ENCODE measurements at regions not wholly inside any gene's neighbourhood (a gene's known extent, or its start where the extent isn't known, plus 50 kb on each side); places are given as distances from the start of the nearest gene placed in this dataset.

- Histone ChIP-seq H3K79me2 (ENCODE audit: control insufficient read depth, insufficient read depth, low read length) (no peaks in the 10 kb centered on the region), H3K9ac (ENCODE audit: insufficient read depth in 1 of 2, low read depth in 2 of 2, low read length in 2 of 2) (no peak overlapping the region), H3K9me3 (replicated peaks; ENCODE audit: control insufficient read depth, insufficient read depth, low read depth, low read length) (peaks cover 2% of the 10 kb centered on the region; the same call in 1 of the 2 replicates), H3K36me3 (ENCODE audit: control insufficient read depth, insufficient read depth, low read length) (no peaks in the 10 kb centered on the region), H3K9me1 (ENCODE audit: control insufficient read depth, insufficient read depth, low read length) (no peaks in the 10 kb centered on the region), H4K20me1 (replicated peaks; ENCODE audit: control insufficient read depth, insufficient read depth, low read length) (no peaks in the 10 kb centered on the region), H2AFZ (ENCODE audit: low read depth, low read length) (no peak overlapping the region), H3K27me3 (ENCODE audit: control insufficient read depth in 2 of 2, insufficient read depth in 2 of 2, low read length in 2 of 2) (no peaks in the 10 kb centered on the region), H3K4me2 (ENCODE audit: insufficient read depth, low read length) (no peak overlapping the region), H3K27ac (ENCODE audit: extremely low read depth, low read depth, low read length) (no peak overlapping the region), H3K4me1 (replicated peaks in 1 of 2; ENCODE audit: control insufficient read depth in 2 of 2, insufficient read depth in 2 of 2, low read length in 2 of 2) (no peaks in the 10 kb centered on the region), H3K4me3 (no peak overlapping the region)
- in situ Hi-C loops (cut with MboI): no loop called here
- no peak for ATAC-seq
- ChIA-PET POLR2A (no interaction called here), CTCF (ENCODE audit: low intra/inter-chr PET ratio) (no interaction called here)
- DNase-seq (ENCODE audit: extremely low read depth in 1 of 4, low spot score in 3 of 4): no peak
- BruUV-seq (replicated peaks): no TSS peak
- WGBS (ENCODE audit: insufficient coverage, low coverage, missing lambda C conversion rate): 0% methylated on average over 1 of the region's 1 CpG
- TF ChIP-seq ZNF785 (CRISPR knock-in tag; IDR thresholded peaks at IDR 0.05) (no peak), POLR2AphosphoS5 (IDR thresholded peaks at IDR 0.05; ENCODE audit: control insufficient read depth, insufficient read depth, low read depth, low read length) (no peak), ZNF224 (CRISPR knock-in tag; IDR thresholded peaks at IDR 0.05) (no peak), ETV5 (CRISPR knock-in tag; IDR thresholded peaks at IDR 0.05; ENCODE audit: low read depth) (no peak), GTF2A2 (tag; IDR thresholded peaks at IDR 0.05) (no peak), CBX1 (IDR thresholded peaks at IDR 0.05; ENCODE audit: low read depth) (no peak), ZNF134 (CRISPR knock-in tag; conservative IDR thresholded peaks at IDR 0.05) (no peak), ZNF398 (CRISPR knock-in tag; IDR thresholded peaks at IDR 0.05) (no peak), SRSF3 (IDR thresholded peaks at IDR 0.05; ENCODE audit: insufficient read depth, low read length) (no peak), PHF21A (IDR thresholded peaks at IDR 0.05; ENCODE audit: borderline replicate concordance, low read depth) (no peak), TFE3 (CRISPR knock-in tag; IDR thresholded peaks at IDR 0.05) (no peak), ZKSCAN8 (CRISPR knock-in tag; IDR thresholded peaks at IDR 0.05) (no peak), CHCHD3 (CRISPR knock-in tag; IDR thresholded peaks at IDR 0.05) (no peak), PTBP1 (IDR thresholded peaks at IDR 0.05; ENCODE audit: low read depth, low read length) (no peak)
- no peak for FAIRE-seq
- intact Hi-C loops (cut with micrococcal nuclease): no loop called here
Measured at GRCh38 chr6:114833211-114833610, 490.4 kb upstream of the HS3ST5 start.

All from K562 (cell line).